IMR-90 (cell line): ENCODE measurements at regions not wholly inside any gene's neighbourhood (a gene's known extent, or its start where the extent isn't known, plus 50 kb on each side); places are given as distances from the start of the nearest gene placed in this dataset.

Experiments used
- ATAC-seq: fragments of 200-7000 bp; cut with Tn5 transposase; 2 replicates; pipeline ENCODE4 v1.9.1; 2020; ENCODE audit warnings: low read depth, mild to moderate bottlenecking, moderate library complexity
- BruUV-seq: library from RNA; stranded (reverse); fragments of 400-500 nt; replicated peaks from 2 replicates; lab custom pipeline; 2021; lab: Mats Ljungman, UMichigan
- CTCF ChIA-PET: fragments of 300-600 bp; formaldehyde crosslinking; extraction: SDS; loops from one replicate; lab custom pipeline; 2021; ENCODE audit warnings: antibody characterized with exemption; lab: Yijun Ruan, JAX
- POLR2A ChIA-PET: fragments of 300-600 bp; sonication (Branson Sonifier 250); formaldehyde crosslinking; loops from one replicate; lab custom pipeline; 2022; ENCODE audit warnings: antibody characterized with exemption; ENCODE audit not compliant: unreplicated experiment; lab: Charles Lee
- DNase-seq: peaks from one replicate; pipeline ENCODE4 v3.0.0; 2013
- H2AFZ ChIP-seq: replicated peaks from 2 replicates; pipeline ENCODE3; 2013; ENCODE audit warnings: low read length, mild to moderate bottlenecking; ENCODE audit not compliant: poor library complexity
- H2AK5ac ChIP-seq: 2 replicates; pipeline ENCODE4 v1.6.1; 2013; ENCODE audit warnings: low read depth, low read length, inconsistent platforms
- H2AK9ac ChIP-seq: replicated peaks from 2 replicates; pipeline ENCODE3; 2013; ENCODE audit warnings: mild to moderate bottlenecking, low read depth, low read length, moderate library complexity; ENCODE audit not compliant: poor library complexity
- H2BK120ac ChIP-seq: 2 replicates; pipeline ENCODE4 v1.6.1; 2013; ENCODE audit warnings: low read depth, low read length, inconsistent platforms
- H2BK15ac ChIP-seq: 3 replicates; pipeline ENCODE4 v1.6.1; 2013; ENCODE audit warnings: low read depth, low read length, inconsistent platforms
- H2BK20ac ChIP-seq: 2 replicates; pipeline ENCODE4 v1.6.1; 2013; ENCODE audit warnings: low read depth, mild to moderate bottlenecking, inconsistent platforms, low read length, moderate library complexity
- H2BK5ac ChIP-seq: 2 replicates; pipeline ENCODE4 v1.6.1; 2013; ENCODE audit warnings: mild to moderate bottlenecking, low read depth, low read length, inconsistent platforms; ENCODE audit not compliant: poor library complexity, severe bottlenecking
- H3K14ac ChIP-seq: replicated peaks from 2 replicates; pipeline ENCODE4 v1.6.1; 2013; ENCODE audit warnings: low read depth, low read length, inconsistent platforms
- H3K18ac ChIP-seq: 2 replicates; pipeline ENCODE4 v1.6.1; 2013; ENCODE audit warnings: low read depth, low read length, control low read depth
- H3K23ac ChIP-seq: 2 replicates; pipeline ENCODE4 v1.6.1; 2013; ENCODE audit warnings: low read depth, low read length, inconsistent platforms
- H3K27ac ChIP-seq: 2 replicates; pipeline ENCODE4 v1.5.1; 2013; ENCODE audit warnings: mild to moderate bottlenecking, control low read depth, low read length; ENCODE audit not compliant: insufficient read depth
- H3K27me3 ChIP-seq: 2 replicates; pipeline ENCODE4 v1.6.1; 2013; ENCODE audit warnings: low read length; ENCODE audit not compliant: control insufficient read depth, insufficient read depth
- H3K36me3 ChIP-seq: 2 replicates; pipeline ENCODE4 v1.6.1; 2013; ENCODE audit warnings: low read length, mixed read lengths; ENCODE audit not compliant: control insufficient read depth, insufficient read depth
- H3K4ac ChIP-seq: 2 replicates; pipeline ENCODE4 v1.6.1; 2013; ENCODE audit warnings: low read depth, low read length, inconsistent platforms
- H3K4me1 ChIP-seq: 2 replicates; pipeline ENCODE4 v1.6.1; 2013; ENCODE audit warnings: low read length, mixed read lengths; ENCODE audit not compliant: control insufficient read depth, insufficient read depth
- H3K4me2 ChIP-seq: 2 replicates; pipeline ENCODE4 v1.6.1; 2013; ENCODE audit warnings: low read depth, mild to moderate bottlenecking, control low read depth, low read length, moderate library complexity
- H3K4me3 ChIP-seq: 2 replicates; pipeline ENCODE4 v1.5.1; 2013; ENCODE audit warnings: low read depth, mild to moderate bottlenecking, control low read depth, low read length, moderate library complexity; ENCODE audit not compliant: insufficient read depth
- H3K56ac ChIP-seq: 2 replicates; pipeline ENCODE4 v1.6.1; 2013; ENCODE audit warnings: low read length, inconsistent platforms; ENCODE audit not compliant: insufficient read depth; ENCODE audit errors: extremely low read depth
- H3K79me1 ChIP-seq, 2 experiments: 2 replicates each; pipeline ENCODE4 v1.6.1; 2013; ENCODE audit warnings: low read length in 2 of 2, inconsistent platforms in 1 of 2, low read depth in 1 of 2
- H3K9ac ChIP-seq: 2 replicates; pipeline ENCODE4 v1.6.1; 2013; ENCODE audit warnings: low read depth, low read length, control low read depth
- H3K9me1 ChIP-seq: 2 replicates; pipeline ENCODE4 v1.6.1; 2013; ENCODE audit warnings: low read length, inconsistent platforms; ENCODE audit not compliant: insufficient read depth
- H3K9me3 ChIP-seq: 2 replicates; pipeline ENCODE4 v1.6.1; 2013; ENCODE audit warnings: low read length; ENCODE audit not compliant: control insufficient read depth, insufficient read depth
- H4K20me1 ChIP-seq: 2 replicates; pipeline ENCODE4 v1.6.1; 2013; ENCODE audit warnings: low read length, inconsistent platforms; ENCODE audit not compliant: insufficient read depth
- H4K5ac ChIP-seq: 2 replicates; pipeline ENCODE4 v1.6.1; 2013; ENCODE audit warnings: mild to moderate bottlenecking, low read depth, low read length, control low read depth
- H4K8ac ChIP-seq, 2 experiments: 2 replicates each; pipeline ENCODE4 v1.6.1; 2013; ENCODE audit warnings: low read depth in 2 of 2, low read length in 2 of 2, control low read depth in 1 of 2, inconsistent platforms in 1 of 2
- H4K91ac ChIP-seq: 2 replicates; pipeline ENCODE4 v1.6.1; 2013; ENCODE audit warnings: low read depth, low read length, inconsistent platforms; ENCODE audit not compliant: insufficient read depth
- BHLHE40 ChIP-seq: fragments of 150-350 bp; IDR thresholded peaks from 2 replicates; pipeline ENCODE4 v1.6.1; 2016; ENCODE audit warnings: mild to moderate bottlenecking, low read depth, low read length
- CEBPB ChIP-seq: IDR thresholded peaks from 2 replicates; pipeline ENCODE4 v1.6.1; 2012; ENCODE audit warnings: low read depth, low read length, improper control_type of control experiment
- MAFK ChIP-seq: IDR thresholded peaks from 2 replicates; pipeline ENCODE4 v1.6.1; 2012; ENCODE audit warnings: low read depth, low read length, improper control_type of control experiment
- MAZ ChIP-seq: IDR thresholded peaks from 2 replicates; pipeline ENCODE4 v1.6.1; 2012; ENCODE audit warnings: low read depth, mild to moderate bottlenecking, low read length, improper control_type of control experiment, moderate library complexity, borderline replicate concordance
- MXI1 ChIP-seq: IDR thresholded peaks from 2 replicates; pipeline ENCODE4 v1.6.1; 2012; ENCODE audit warnings: low read depth, mild to moderate bottlenecking, low read length, moderate library complexity, borderline replicate concordance
- NFE2L2 ChIP-seq: fragments of 150-350 bp; IDR thresholded peaks from 2 replicates; pipeline ENCODE4 v1.6.1; 2016; ENCODE audit warnings: low read depth, mild to moderate bottlenecking, low read length
- POLR2A ChIP-seq: IDR thresholded peaks from 2 replicates; pipeline ENCODE4 v1.6.1; 2012; ENCODE audit warnings: mild to moderate bottlenecking, low read depth, low read length
- RAD21 ChIP-seq: IDR thresholded peaks from 2 replicates; pipeline ENCODE4 v1.6.1; 2012; ENCODE audit warnings: low read length, improper control_type of control experiment
- RCOR1 ChIP-seq: IDR thresholded peaks from 2 replicates; pipeline ENCODE4 v1.6.1; 2012; ENCODE audit warnings: mild to moderate bottlenecking, low read length, improper control_type of control experiment; ENCODE audit not compliant: insufficient replicate concordance
- SMC3 ChIP-seq: fragments of 150-350 bp; IDR thresholded peaks from 2 replicates; pipeline ENCODE4 v1.6.1; 2016; ENCODE audit warnings: low read depth, mild to moderate bottlenecking, antibody characterized with exemption, low read length, moderate library complexity
- WGBS, 2 experiments: methylation state at CpG; one replicate each; pipeline versions ENCODE4 v1.1.5 to v1.1.7; 2013; ENCODE audit warnings: missing lambda C conversion rate in 2 of 2; ENCODE audit not compliant: insufficient read length in 1 of 2; ENCODE audit errors: extremely low coverage in 2 of 2; 5-methylcytosine and 5-hydroxymethylcytosine counted together
- dilution Hi-C: fragments of 300-500 bp; cut with HindIII; formaldehyde crosslinking; loops from one replicate; pipeline ENCODE4 v1.14.3; 2018; ENCODE audit warnings: low sequenced_read_pairs; ENCODE audit not compliant: unreplicated experiment
- in situ Hi-C: fragments of 300-500 bp; cut with MboI; formaldehyde crosslinking; loops from 3 replicates; pipeline ENCODE4 v1.14.3; 2019; ENCODE audit warnings: low sequenced_read_pairs, inconsistent platforms, mixed read lengths
- intact Hi-C: fragments of 100-400 bp; cut with micrococcal nuclease; formaldehyde crosslinking; loops from 2 replicates; pipeline ENCODE4 v1.10.0; 2022
- TF ChIP-seq, protein P1 (sequence below): fragments of 150-350 bp; IDR thresholded peaks from 2 replicates; pipeline ENCODE4 v1.6.1; 2017; ENCODE audit warnings: mild to moderate bottlenecking, antibody characterized with exemption, low read length, low read depth
- TF ChIP-seq, protein P2 (sequence below): fragments of 150-350 bp; IDR thresholded peaks from 2 replicates; pipeline ENCODE4 v1.6.1; 2016; ENCODE audit warnings: low read depth, mild to moderate bottlenecking, low read length, moderate library complexity, borderline replicate concordance
- TF ChIP-seq, protein P3 (sequence below): conservative IDR thresholded peaks from 2 replicates; pipeline ENCODE4 v1.5.1; 2012; ENCODE audit warnings: mild to moderate bottlenecking, low read depth, low read length, improper control_type of control experiment

DNA sequence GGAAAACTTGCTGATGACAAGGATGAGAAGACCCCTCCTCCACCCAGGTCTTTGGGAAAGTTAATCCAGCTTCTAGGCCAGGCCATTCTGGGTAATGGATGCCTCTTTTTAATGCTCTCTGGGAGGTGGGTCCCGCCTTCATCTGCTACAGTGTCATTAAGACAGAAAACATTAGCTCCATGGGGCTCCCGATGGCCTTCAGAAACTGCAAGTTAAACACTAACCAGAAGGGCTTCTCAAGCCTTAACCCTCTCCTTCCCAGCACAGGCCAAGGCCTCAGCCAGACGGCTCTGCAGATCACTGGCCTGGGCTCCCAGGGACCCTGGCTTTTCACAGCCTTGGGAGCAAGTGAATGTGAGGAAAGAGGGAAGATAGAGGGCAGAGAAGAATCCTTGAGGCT lies 364.9 kb downstream of the MATN1 start:
- in situ Hi-C loops (no loop called here), intact Hi-C loops (no loop called here), dilution Hi-C loops (no loop called here)
- Histone ChIP-seq H3K56ac (no peak overlapping the region), H3K9me3 (no peaks in the 10 kb centered on the region), H3K4me3 (no peak overlapping the region), H2BK120ac (no peak overlapping the region), H3K9me1 (no peaks in the 10 kb centered on the region), H3K14ac (no peak overlapping the region), H2AK5ac (no peak overlapping the region), H3K79me1 (no peaks in the 10 kb centered on the region), H3K9ac (no peak overlapping the region), H3K4ac (no peak overlapping the region), H2BK5ac (no peak overlapping the region), H2BK15ac (no peak overlapping the region), H3K27ac (no peak overlapping the region), H2AFZ (no peak overlapping the region), H4K20me1 (no peaks in the 10 kb centered on the region), H3K4me1 (no peaks in the 10 kb centered on the region), H3K4me2 (no peak overlapping the region), H3K23ac (no peak overlapping the region), H3K27me3 (no peaks in the 10 kb centered on the region), H2AK9ac (no peak overlapping the region), H2BK20ac (no peak overlapping the region), H3K36me3 (no peaks in the 10 kb centered on the region), H4K91ac (no peak overlapping the region), H4K5ac (no peak overlapping the region), H3K18ac (no peak overlapping the region), H4K8ac (no peak overlapping the region)
- POLR2A ChIA-PET, result no interaction called here
- DNase-seq, result no peak
- no peak for ATAC-seq
- no CpG with 5 or more reads among the region's 3 CpGs for WGBS, 2 experiments
- no TSS peak for BruUV-seq
- TF ChIP-seq, protein P1, sequence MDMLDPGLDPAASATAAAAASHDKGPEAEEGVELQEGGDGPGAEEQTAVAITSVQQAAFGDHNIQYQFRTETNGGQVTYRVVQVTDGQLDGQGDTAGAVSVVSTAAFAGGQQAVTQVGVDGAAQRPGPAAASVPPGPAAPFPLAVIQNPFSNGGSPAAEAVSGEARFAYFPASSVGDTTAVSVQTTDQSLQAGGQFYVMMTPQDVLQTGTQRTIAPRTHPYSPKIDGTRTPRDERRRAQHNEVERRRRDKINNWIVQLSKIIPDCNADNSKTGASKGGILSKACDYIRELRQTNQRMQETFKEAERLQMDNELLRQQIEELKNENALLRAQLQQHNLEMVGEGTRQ, result no peak
- TF ChIP-seq BHLHE40 (no peak), RAD21 (no peak), RCOR1 (no peak), MXI1 (no peak), MAFK (no peak), SMC3 (no peak), CEBPB (no peak), MAZ (no peak), POLR2A (no peak), NFE2L2 (no peak)
- TF ChIP-seq, protein P2, sequence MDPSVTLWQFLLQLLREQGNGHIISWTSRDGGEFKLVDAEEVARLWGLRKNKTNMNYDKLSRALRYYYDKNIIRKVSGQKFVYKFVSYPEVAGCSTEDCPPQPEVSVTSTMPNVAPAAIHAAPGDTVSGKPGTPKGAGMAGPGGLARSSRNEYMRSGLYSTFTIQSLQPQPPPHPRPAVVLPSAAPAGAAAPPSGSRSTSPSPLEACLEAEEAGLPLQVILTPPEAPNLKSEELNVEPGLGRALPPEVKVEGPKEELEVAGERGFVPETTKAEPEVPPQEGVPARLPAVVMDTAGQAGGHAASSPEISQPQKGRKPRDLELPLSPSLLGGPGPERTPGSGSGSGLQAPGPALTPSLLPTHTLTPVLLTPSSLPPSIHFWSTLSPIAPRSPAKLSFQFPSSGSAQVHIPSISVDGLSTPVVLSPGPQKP, result no peak
- TF ChIP-seq, protein P3, sequence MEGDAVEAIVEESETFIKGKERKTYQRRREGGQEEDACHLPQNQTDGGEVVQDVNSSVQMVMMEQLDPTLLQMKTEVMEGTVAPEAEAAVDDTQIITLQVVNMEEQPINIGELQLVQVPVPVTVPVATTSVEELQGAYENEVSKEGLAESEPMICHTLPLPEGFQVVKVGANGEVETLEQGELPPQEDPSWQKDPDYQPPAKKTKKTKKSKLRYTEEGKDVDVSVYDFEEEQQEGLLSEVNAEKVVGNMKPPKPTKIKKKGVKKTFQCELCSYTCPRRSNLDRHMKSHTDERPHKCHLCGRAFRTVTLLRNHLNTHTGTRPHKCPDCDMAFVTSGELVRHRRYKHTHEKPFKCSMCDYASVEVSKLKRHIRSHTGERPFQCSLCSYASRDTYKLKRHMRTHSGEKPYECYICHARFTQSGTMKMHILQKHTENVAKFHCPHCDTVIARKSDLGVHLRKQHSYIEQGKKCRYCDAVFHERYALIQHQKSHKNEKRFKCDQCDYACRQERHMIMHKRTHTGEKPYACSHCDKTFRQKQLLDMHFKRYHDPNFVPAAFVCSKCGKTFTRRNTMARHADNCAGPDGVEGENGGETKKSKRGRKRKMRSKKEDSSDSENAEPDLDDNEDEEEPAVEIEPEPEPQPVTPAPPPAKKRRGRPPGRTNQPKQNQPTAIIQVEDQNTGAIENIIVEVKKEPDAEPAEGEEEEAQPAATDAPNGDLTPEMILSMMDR, result no peak
- CTCF ChIA-PET, result no interaction called here
